GM23338 (cell line): ENCODE measurements at regions not wholly inside any gene's neighbourhood (a gene's known extent, or its start where the extent isn't known, plus 50 kb on each side); places are given as distances from the start of the nearest gene placed in this dataset.

Experiments used
- ATAC-seq: fragments of 200-7000 bp; cut with Tn5 transposase; 3 replicates; pipeline ENCODE4 v1.9.1; 2020
- DNase-seq: peaks from one replicate; pipeline ENCODE4 v3.0.0-alpha.2; 2015; ENCODE audit warnings: low spot score
- H2AFZ ChIP-seq: fragments of 200-600 bp; sonication (generic); 2 replicates; pipeline ENCODE4 v1.8.0; 2016; ENCODE audit warnings: antibody characterized with exemption, mild to moderate bottlenecking, moderate library complexity
- H3F3A ChIP-seq: fragments of 200-600 bp; sonication (generic); replicated peaks from 2 replicates; pipeline ENCODE4 v1.8.0; 2017; ENCODE audit warnings: antibody characterized with exemption, mixed run types, low read depth
- H3K27ac ChIP-seq: fragments of 200-600 bp; sonication (generic); 2 replicates; pipeline ENCODE4 v1.6.1; 2016; ENCODE audit warnings: low read depth
- H3K27me3 ChIP-seq: fragments of 200-600 bp; sonication (generic); 2 replicates; pipeline ENCODE4 v1.8.0; 2016; ENCODE audit warnings: mild to moderate bottlenecking, mixed run types, moderate library complexity; ENCODE audit not compliant: insufficient read depth
- H3K36me3 ChIP-seq: fragments of 200-600 bp; sonication (generic); 2 replicates; pipeline ENCODE4 v1.8.0; 2016; ENCODE audit warnings: mild to moderate bottlenecking; ENCODE audit not compliant: insufficient read depth
- H3K4me1 ChIP-seq: fragments of 200-600 bp; sonication (generic); 2 replicates; pipeline ENCODE4 v1.8.0; 2016; ENCODE audit warnings: mild to moderate bottlenecking, moderate library complexity; ENCODE audit not compliant: insufficient read depth
- H3K4me2 ChIP-seq: fragments of 200-600 bp; sonication (generic); 2 replicates; pipeline ENCODE4 v1.7.1; 2017; ENCODE audit warnings: mixed run types
- H3K4me3 ChIP-seq: fragments of 200-600 bp; sonication (generic); 2 replicates; pipeline ENCODE4 v1.6.1; 2016; ENCODE audit warnings: mixed run types
- H3K79me2 ChIP-seq: fragments of 200-600 bp; sonication (generic); replicated peaks from 2 replicates; pipeline ENCODE4 v1.8.0; 2017; ENCODE audit warnings: mild to moderate bottlenecking; ENCODE audit not compliant: insufficient read depth
- H3K9me2 ChIP-seq: fragments of 200-600 bp; sonication (generic); 2 replicates; pipeline ENCODE4 v1.8.0; 2017; ENCODE audit not compliant: insufficient read depth
- H4K20me1 ChIP-seq: fragments of 200-600 bp; sonication (generic); replicated peaks from 2 replicates; pipeline ENCODE4 v1.8.0; 2017; ENCODE audit warnings: mild to moderate bottlenecking; ENCODE audit not compliant: insufficient read depth
- H3K27ac Mint-ChIP-seq: 2 replicates; pipeline ENCODE4 v1.8.0; 2020; ENCODE audit warnings: inconsistent platforms, mild to moderate bottlenecking, moderate library complexity, mixed read lengths
- H3K27me3 Mint-ChIP-seq: 3 replicates; pipeline ENCODE4 v1.8.0; 2022; ENCODE audit warnings: low read depth, mild to moderate bottlenecking, moderate library complexity, mixed read lengths, inconsistent platforms; ENCODE audit not compliant: insufficient read depth, poor library complexity
- H3K36me3 Mint-ChIP-seq: 3 replicates; pipeline ENCODE4 v1.8.0; 2021; ENCODE audit warnings: low read depth, mild to moderate bottlenecking, inconsistent platforms, moderate library complexity, mixed read lengths
- H3K4me1 Mint-ChIP-seq: 3 replicates; pipeline ENCODE4 v1.8.0; 2020; ENCODE audit warnings: mild to moderate bottlenecking, inconsistent platforms, mixed read lengths
- H3K4me3 Mint-ChIP-seq: 3 replicates; pipeline ENCODE4 v1.8.0; 2021; ENCODE audit warnings: moderate library complexity, mild to moderate bottlenecking, inconsistent platforms, mixed read lengths
- H3K9me3 Mint-ChIP-seq: 3 replicates; pipeline ENCODE4 v1.8.0; 2020; ENCODE audit warnings: moderate library complexity, mild to moderate bottlenecking, inconsistent platforms, mixed read lengths
- CREB1 ChIP-seq: fragments of 250-450 bp; sonication (Bioruptor Pico); IDR thresholded peaks from 2 replicates; pipeline ENCODE4 v1.5.0; 2020; ENCODE audit warnings: low read depth, mild to moderate bottlenecking, moderate library complexity
- EZH2 ChIP-seq: fragments of 200-600 bp; sonication (generic); IDR thresholded peaks from one replicate; pipeline ENCODE4 v1.8.0; 2017; ENCODE audit warnings: antibody characterized with exemption, mild to moderate bottlenecking, low read depth; ENCODE audit not compliant: unreplicated experiment
- EZH2phosphoT487 ChIP-seq: fragments of 200-600 bp; sonication (generic); IDR thresholded peaks from one replicate; pipeline ENCODE4 v1.8.1; 2018; ENCODE audit warnings: antibody characterized with exemption; ENCODE audit not compliant: unreplicated experiment
- JUNB ChIP-seq: IDR thresholded peaks from one replicate; pipeline ENCODE4 v1.6.1; 2016; ENCODE audit warnings: antibody characterized with exemption; ENCODE audit not compliant: unreplicated experiment
- NANOG ChIP-seq: IDR thresholded peaks from 2 replicates; pipeline ENCODE4 v1.6.1; 2016; ENCODE audit warnings: antibody characterized with exemption, borderline replicate concordance
- POLR2AphosphoS5 ChIP-seq: IDR thresholded peaks from 2 replicates; pipeline ENCODE4 v1.6.1; 2016; ENCODE audit warnings: antibody characterized with exemption, low read depth
- STAT1 ChIP-seq: IDR thresholded peaks from one replicate; pipeline ENCODE4 v1.6.1; 2016; ENCODE audit warnings: antibody characterized with exemption; ENCODE audit not compliant: unreplicated experiment
- ZNF114 ChIP-seq: fragments of 250-450 bp; sonication (Bioruptor Pico); IDR thresholded peaks from 2 replicates; pipeline ENCODE4 v1.5.0; 2020; ENCODE audit warnings: mild to moderate bottlenecking, moderate library complexity
- ZNF331 ChIP-seq: fragments of 250-450 bp; sonication (Bioruptor Pico); IDR thresholded peaks from 2 replicates; pipeline ENCODE4 v1.5.0; 2020; ENCODE audit warnings: low read depth, mild to moderate bottlenecking, moderate library complexity
- TF ChIP-seq, protein P1 (sequence below): IDR thresholded peaks from 2 replicates; pipeline ENCODE4 v1.6.1; 2016; ENCODE audit warnings: antibody characterized with exemption
- TF ChIP-seq, protein P2 (sequence below): IDR thresholded peaks from one replicate; pipeline ENCODE4 v1.6.1; 2018; ENCODE audit warnings: antibody characterized with exemption; ENCODE audit not compliant: unreplicated experiment
- TF ChIP-seq, protein P3 (sequence below), 2 experiments: fragments of 200-600 bp in 1 of 2; sonication (generic) in 1 of 2; conservative IDR thresholded peaks; 2 replicates each; pipeline versions ENCODE4 v1.5.1 to v1.6.1; 2016 to 2017; ENCODE audit warnings: antibody characterized with exemption in 2 of 2, low read depth in 2 of 2, mild to moderate bottlenecking in 2 of 2, moderate library complexity in 1 of 2

DNA sequence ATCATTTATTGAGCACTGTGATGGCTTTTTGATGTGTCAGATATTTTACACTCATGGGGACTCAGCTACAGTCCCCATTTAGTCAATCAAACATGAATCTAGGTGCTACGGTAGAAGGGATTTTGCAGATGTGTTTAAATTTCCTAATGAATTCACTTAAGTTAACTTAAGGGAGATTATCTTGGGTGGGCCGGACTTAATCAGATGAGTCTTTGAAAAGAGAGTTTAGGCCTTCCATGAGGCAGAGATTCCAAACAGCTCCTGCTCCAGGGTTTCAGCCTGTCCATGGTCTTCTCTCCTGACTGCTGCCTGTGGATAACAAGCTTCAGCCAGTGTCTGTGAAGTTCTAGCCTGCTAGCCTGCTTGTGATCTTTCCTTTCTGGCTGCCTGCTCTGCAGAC lies 202.4 kb downstream of the IDS start:
- DNase-seq: no peak
- H3K4me3 ChIP-seq: no peak overlapping the region
- no peak for TF ChIP-seq ZNF114
- no peak for TF ChIP-seq EZH2phosphoT487
- no peak for TF ChIP-seq STAT1
- TF ChIP-seq EZH2: no peak
- TF ChIP-seq JUNB: no peak
- H3K4me3 Mint-ChIP-seq: no peak overlapping the region
- H3K36me3 Mint-ChIP-seq: no peaks in the 10 kb centered on the region; the same call in 2 of the 3 replicates
- no peaks in the 10 kb centered on the region for H3K79me2 ChIP-seq
- H3K4me1 ChIP-seq: no peaks in the 10 kb centered on the region
- no peak overlapping the region for H3K4me2 ChIP-seq
- H3K27me3 Mint-ChIP-seq: no peaks in the 10 kb centered on the region
- H3K27ac Mint-ChIP-seq: no peak overlapping the region
- H2AFZ ChIP-seq: no peak overlapping the region
- no peak for ATAC-seq
- no peaks in the 10 kb centered on the region for H4K20me1 ChIP-seq
- no peaks in the 10 kb centered on the region for H3F3A ChIP-seq
- H3K4me1 Mint-ChIP-seq: peaks cover 4% of the 10 kb centered on the region; the same call in 2 of the 3 replicates
- no peak overlapping the region for H3K27ac ChIP-seq
- no peaks in the 10 kb centered on the region for H3K27me3 ChIP-seq
- no peaks in the 10 kb centered on the region for H3K9me2 ChIP-seq
- H3K9me3 Mint-ChIP-seq: no peaks in the 10 kb centered on the region
- H3K36me3 ChIP-seq: no peaks in the 10 kb centered on the region

DNA sequence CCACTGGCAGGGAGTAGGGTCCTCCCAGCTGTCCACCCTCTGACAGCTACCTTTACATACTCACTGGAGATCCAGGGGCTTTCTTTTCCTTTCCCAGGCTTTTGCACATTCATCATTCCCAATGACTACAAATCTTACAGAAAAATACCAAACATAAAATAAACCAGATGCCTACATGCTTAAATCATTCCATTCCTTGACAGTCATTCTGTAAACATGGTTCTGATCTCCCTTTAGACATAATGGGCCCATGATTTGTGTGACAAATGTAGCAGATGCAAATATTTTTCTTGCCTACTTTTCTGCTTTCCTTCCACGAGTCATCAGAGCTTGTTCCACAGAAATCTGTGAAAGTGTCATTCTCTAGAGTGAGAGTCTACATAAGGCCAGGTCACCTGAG lies 207.0 kb downstream of the IDS start:
- H3K4me3 Mint-ChIP-seq: no peak overlapping the region
- H3K79me2 ChIP-seq: no peaks in the 10 kb centered on the region
- H4K20me1 ChIP-seq: no peaks in the 10 kb centered on the region
- no peaks in the 10 kb centered on the region for H3K27me3 ChIP-seq
- H3K4me3 ChIP-seq: no peak overlapping the region
- no peaks in the 10 kb centered on the region for H3F3A ChIP-seq
- no peaks in the 10 kb centered on the region for H3K9me2 ChIP-seq
- no peak for TF ChIP-seq POLR2AphosphoS5
- no peaks in the 10 kb centered on the region for H3K9me3 Mint-ChIP-seq
- peaks cover 4% of the 10 kb centered on the region; the same call in 2 of the 3 replicates for H3K4me1 Mint-ChIP-seq
- no peaks in the 10 kb centered on the region; the same call in 2 of the 3 replicates for H3K36me3 Mint-ChIP-seq
- H3K36me3 ChIP-seq: no peaks in the 10 kb centered on the region
- no peak overlapping the region for H3K27ac ChIP-seq
- no peak overlapping the region for H3K4me2 ChIP-seq
- no peaks in the 10 kb centered on the region for H3K27me3 Mint-ChIP-seq
- no peak overlapping the region for H3K27ac Mint-ChIP-seq
- no peak for ATAC-seq
- no peak for DNase-seq
- no peaks in the 10 kb centered on the region for H3K4me1 ChIP-seq
- no peak overlapping the region for H2AFZ ChIP-seq

- H3K79me2 ChIP-seq: no peaks in the 10 kb centered on the region
- H3K4me2 ChIP-seq: no peak overlapping the region
- Mint-ChIP-seq H3K27ac (no peak overlapping the region), H3K36me3 (no peaks in the 10 kb centered on the region; the same call in 2 of the 3 replicates), H3K4me1 (peaks cover 4% of the 10 kb centered on the region; the same call in 2 of the 3 replicates), H3K27me3 (no peaks in the 10 kb centered on the region), H3K9me3 (no peaks in the 10 kb centered on the region), H3K4me3 (no peak overlapping the region)
- no peaks in the 10 kb centered on the region for H3K36me3 ChIP-seq
- H3K4me1 ChIP-seq: no peaks in the 10 kb centered on the region
- H4K20me1 ChIP-seq: no peaks in the 10 kb centered on the region
- H3K27me3 ChIP-seq: no peaks in the 10 kb centered on the region
- H2AFZ ChIP-seq: no peak overlapping the region
- no peak for DNase-seq
- H3K4me3 ChIP-seq: no peak overlapping the region
- no peak for ATAC-seq
- no peaks in the 10 kb centered on the region for H3K9me2 ChIP-seq
- no peaks in the 10 kb centered on the region for H3F3A ChIP-seq
- no peak overlapping the region for H3K27ac ChIP-seq
- no peak for TF ChIP-seq EZH2
- no peak for TF ChIP-seq ZNF331
- TF ChIP-seq, protein P1, sequence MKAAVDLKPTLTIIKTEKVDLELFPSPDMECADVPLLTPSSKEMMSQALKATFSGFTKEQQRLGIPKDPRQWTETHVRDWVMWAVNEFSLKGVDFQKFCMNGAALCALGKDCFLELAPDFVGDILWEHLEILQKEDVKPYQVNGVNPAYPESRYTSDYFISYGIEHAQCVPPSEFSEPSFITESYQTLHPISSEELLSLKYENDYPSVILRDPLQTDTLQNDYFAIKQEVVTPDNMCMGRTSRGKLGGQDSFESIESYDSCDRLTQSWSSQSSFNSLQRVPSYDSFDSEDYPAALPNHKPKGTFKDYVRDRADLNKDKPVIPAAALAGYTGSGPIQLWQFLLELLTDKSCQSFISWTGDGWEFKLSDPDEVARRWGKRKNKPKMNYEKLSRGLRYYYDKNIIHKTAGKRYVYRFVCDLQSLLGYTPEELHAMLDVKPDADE: no peak
- TF ChIP-seq, protein P2, sequence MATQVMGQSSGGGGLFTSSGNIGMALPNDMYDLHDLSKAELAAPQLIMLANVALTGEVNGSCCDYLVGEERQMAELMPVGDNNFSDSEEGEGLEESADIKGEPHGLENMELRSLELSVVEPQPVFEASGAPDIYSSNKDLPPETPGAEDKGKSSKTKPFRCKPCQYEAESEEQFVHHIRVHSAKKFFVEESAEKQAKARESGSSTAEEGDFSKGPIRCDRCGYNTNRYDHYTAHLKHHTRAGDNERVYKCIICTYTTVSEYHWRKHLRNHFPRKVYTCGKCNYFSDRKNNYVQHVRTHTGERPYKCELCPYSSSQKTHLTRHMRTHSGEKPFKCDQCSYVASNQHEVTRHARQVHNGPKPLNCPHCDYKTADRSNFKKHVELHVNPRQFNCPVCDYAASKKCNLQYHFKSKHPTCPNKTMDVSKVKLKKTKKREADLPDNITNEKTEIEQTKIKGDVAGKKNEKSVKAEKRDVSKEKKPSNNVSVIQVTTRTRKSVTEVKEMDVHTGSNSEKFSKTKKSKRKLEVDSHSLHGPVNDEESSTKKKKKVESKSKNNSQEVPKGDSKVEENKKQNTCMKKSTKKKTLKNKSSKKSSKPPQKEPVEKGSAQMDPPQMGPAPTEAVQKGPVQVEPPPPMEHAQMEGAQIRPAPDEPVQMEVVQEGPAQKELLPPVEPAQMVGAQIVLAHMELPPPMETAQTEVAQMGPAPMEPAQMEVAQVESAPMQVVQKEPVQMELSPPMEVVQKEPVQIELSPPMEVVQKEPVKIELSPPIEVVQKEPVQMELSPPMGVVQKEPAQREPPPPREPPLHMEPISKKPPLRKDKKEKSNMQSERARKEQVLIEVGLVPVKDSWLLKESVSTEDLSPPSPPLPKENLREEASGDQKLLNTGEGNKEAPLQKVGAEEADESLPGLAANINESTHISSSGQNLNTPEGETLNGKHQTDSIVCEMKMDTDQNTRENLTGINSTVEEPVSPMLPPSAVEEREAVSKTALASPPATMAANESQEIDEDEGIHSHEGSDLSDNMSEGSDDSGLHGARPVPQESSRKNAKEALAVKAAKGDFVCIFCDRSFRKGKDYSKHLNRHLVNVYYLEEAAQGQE: no peak
- TF ChIP-seq CREB1: no peak
- TF ChIP-seq POLR2AphosphoS5: no peak
- TF ChIP-seq JUNB: no peak
- TF ChIP-seq STAT1: no peak
- TF ChIP-seq, protein P3, sequence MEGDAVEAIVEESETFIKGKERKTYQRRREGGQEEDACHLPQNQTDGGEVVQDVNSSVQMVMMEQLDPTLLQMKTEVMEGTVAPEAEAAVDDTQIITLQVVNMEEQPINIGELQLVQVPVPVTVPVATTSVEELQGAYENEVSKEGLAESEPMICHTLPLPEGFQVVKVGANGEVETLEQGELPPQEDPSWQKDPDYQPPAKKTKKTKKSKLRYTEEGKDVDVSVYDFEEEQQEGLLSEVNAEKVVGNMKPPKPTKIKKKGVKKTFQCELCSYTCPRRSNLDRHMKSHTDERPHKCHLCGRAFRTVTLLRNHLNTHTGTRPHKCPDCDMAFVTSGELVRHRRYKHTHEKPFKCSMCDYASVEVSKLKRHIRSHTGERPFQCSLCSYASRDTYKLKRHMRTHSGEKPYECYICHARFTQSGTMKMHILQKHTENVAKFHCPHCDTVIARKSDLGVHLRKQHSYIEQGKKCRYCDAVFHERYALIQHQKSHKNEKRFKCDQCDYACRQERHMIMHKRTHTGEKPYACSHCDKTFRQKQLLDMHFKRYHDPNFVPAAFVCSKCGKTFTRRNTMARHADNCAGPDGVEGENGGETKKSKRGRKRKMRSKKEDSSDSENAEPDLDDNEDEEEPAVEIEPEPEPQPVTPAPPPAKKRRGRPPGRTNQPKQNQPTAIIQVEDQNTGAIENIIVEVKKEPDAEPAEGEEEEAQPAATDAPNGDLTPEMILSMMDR (conservative IDR thresholded peaks at IDR 0.05; ENCODE audit: low read depth in 2 of 2): no peak
- no peak for TF ChIP-seq NANOG
Measured at GRCh38 chrX:149296092-149296491, 209.0 kb downstream of the IDS start.
